Type B pancreatic cell (in vitro differentiated cells): ENCODE measurements at regions not wholly inside any gene's neighbourhood (a gene's known extent, or its start where the extent isn't known, plus 50 kb on each side); places are given as distances from the start of the nearest gene placed in this dataset.

Source experiments
- DNase-seq: peaks from one replicate; pipeline ENCODE4 v3.0.0; 2021; ENCODE audit warnings: mixed read lengths; ENCODE audit not compliant: unreplicated experiment; ENCODE audit errors: extremely low spot score
- H3K27ac Mint-ChIP-seq: 2 replicates; pipeline ENCODE4 v1.8.0; 2021; ENCODE audit warnings: mild to moderate bottlenecking, mixed read lengths
- H3K27me3 Mint-ChIP-seq: 2 replicates; pipeline ENCODE4 v1.8.0; 2021; ENCODE audit warnings: mixed read lengths
- H3K36me3 Mint-ChIP-seq: 2 replicates; pipeline ENCODE4 v1.8.0; 2021; ENCODE audit warnings: mixed read lengths
- H3K4me1 Mint-ChIP-seq: one replicate; pipeline ENCODE4 v1.8.0; 2021; ENCODE audit warnings: mixed read lengths; ENCODE audit not compliant: unreplicated experiment
- H3K4me3 Mint-ChIP-seq: 2 replicates; pipeline ENCODE4 v1.8.0; 2021; ENCODE audit warnings: mild to moderate bottlenecking, mixed read lengths
- H3K9me3 Mint-ChIP-seq: 2 replicates; pipeline ENCODE4 v1.8.0; 2021; ENCODE audit warnings: mixed read lengths
- TF ChIP-seq, protein P1 (sequence below): fragments of 200-600 bp; sonication (generic); conservative IDR thresholded peaks from 2 replicates; pipeline ENCODE4 v1.5.0; 2021; ENCODE audit warnings: antibody characterized with exemption, mild to moderate bottlenecking

DNA sequence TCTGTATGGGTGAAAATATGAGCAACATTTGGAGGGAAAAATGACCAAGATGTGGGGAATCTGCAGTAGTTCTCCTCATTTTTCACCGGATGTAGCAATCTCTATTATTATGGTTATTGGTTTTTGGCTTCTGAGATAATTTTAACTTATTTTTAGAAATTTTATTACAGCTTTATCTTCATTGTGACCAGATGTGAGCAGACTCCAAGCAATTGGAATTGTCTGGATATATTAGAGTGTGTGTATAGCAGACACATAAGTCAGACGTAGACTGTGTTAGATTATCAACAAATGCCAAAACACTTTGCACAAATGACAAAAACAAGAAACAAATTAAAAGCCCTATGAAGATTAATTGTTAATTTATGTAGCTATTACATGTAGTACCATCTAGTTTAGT, 249.1 kb downstream of the DNAJB9 start:
- Mint-ChIP-seq H3K4me3 (no peak overlapping the region), H3K4me1 (no peaks in the 10 kb centered on the region)

DNA sequence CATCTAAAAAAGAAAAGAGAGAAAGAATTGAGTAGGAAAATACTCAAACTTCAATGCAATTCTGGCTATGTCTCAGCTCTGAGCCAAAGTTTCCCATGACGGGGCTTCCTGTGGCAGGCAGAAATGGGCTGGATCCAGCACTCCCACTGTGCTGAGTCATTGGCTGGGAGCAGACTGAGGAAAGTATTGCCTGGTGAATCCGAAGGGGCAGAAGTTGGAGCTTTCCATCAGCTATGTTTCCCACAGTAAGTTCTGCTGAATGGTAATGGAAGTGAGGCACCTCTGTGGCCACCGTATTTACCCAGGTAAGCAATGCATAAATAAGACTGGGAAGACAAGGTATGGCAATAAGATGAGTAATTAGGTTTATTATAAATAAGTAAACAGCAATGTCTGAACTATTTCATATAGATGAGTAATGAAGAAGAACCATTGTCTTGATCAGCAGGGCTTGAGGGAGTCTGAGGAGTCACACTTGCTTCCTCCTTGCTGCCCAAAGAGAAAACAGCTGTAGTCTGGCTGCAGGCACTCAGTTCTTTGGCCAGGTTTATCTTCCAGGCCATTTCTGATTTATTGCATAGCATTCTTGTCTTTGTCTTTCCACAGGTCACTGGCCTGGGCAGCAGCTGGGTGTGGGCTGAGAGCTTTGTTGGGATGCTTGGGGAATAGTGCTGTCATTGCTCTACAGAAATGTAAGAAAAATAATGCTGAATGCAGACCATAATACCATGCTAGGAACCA, 255.3 kb downstream of the DNAJB9 start:
- Mint-ChIP-seq H3K9me3 (no peaks in the 10 kb centered on the region), H3K4me1 (no peaks in the 10 kb centered on the region), H3K36me3 (no peaks in the 10 kb centered on the region), H3K27ac (no peak overlapping the region), H3K27me3 (peaks cover 3% of the 10 kb centered on the region), H3K4me3 (no peak overlapping the region)
- TF ChIP-seq, protein P1, sequence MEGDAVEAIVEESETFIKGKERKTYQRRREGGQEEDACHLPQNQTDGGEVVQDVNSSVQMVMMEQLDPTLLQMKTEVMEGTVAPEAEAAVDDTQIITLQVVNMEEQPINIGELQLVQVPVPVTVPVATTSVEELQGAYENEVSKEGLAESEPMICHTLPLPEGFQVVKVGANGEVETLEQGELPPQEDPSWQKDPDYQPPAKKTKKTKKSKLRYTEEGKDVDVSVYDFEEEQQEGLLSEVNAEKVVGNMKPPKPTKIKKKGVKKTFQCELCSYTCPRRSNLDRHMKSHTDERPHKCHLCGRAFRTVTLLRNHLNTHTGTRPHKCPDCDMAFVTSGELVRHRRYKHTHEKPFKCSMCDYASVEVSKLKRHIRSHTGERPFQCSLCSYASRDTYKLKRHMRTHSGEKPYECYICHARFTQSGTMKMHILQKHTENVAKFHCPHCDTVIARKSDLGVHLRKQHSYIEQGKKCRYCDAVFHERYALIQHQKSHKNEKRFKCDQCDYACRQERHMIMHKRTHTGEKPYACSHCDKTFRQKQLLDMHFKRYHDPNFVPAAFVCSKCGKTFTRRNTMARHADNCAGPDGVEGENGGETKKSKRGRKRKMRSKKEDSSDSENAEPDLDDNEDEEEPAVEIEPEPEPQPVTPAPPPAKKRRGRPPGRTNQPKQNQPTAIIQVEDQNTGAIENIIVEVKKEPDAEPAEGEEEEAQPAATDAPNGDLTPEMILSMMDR = no peak
- no peak for DNase-seq

More for the DNA sequence above, 249.1 kb downstream of the DNAJB9 start:
- H3K27me3 Mint-ChIP-seq = peaks cover 3% of the 10 kb centered on the region
- H3K36me3 Mint-ChIP-seq = no peaks in the 10 kb centered on the region
- TF ChIP-seq, protein P1 = no peak
- DNase-seq = no peak
- H3K27ac Mint-ChIP-seq = no peak overlapping the region
- H3K9me3 Mint-ChIP-seq = peaks cover 9% of the 10 kb centered on the region

DNA sequence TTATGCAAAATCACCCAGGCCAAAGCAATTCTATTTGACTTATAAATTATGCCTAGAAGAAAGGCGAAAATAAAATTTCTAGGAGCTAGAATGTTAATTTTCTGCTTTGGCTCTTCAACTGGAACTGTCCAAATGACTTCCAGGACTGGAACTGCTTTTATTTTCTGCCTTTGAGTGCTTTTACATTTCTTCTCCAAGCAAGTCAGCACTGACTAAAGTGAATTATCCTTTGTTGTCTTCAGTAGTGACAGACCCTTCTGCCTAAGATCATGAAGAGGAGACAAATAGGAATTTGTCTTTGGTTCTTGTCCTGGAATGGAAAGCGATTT, 255.9 kb downstream of the DNAJB9 start:
- TF ChIP-seq, protein P1 = no peak
- no peaks in the 10 kb centered on the region for H3K36me3 Mint-ChIP-seq
- no peaks in the 10 kb centered on the region for H3K4me1 Mint-ChIP-seq
- DNase-seq = no peak
- no peaks in the 10 kb centered on the region for H3K9me3 Mint-ChIP-seq
- H3K4me3 Mint-ChIP-seq = no peak overlapping the region
- no peak overlapping the region for H3K27ac Mint-ChIP-seq
- H3K27me3 Mint-ChIP-seq = peaks cover 3% of the 10 kb centered on the region

DNA sequence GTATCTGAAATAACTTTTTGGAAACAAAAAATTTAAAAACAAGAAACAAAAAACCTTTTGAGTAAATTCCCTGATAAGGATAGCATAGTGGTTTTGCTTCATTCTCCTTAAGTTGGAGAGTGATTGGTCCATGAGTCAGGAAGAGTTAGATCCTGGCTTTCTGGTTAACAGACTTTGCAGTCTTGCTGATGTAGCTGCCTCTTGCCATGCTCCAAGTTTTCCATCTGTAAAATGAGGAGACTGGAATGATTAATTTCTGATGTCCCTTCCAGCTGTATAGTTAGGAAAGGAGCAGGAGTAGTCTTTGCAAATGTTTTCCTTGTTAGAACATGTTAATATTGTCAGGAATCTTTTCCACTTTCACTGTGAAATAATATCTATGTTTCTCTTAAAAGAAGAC, 266.6 kb downstream of the DNAJB9 start:
- Mint-ChIP-seq H3K4me3 (no peak overlapping the region), H3K27me3 (no peaks in the 10 kb centered on the region), H3K9me3 (peaks cover 7% of the 10 kb centered on the region), H3K4me1 (no peaks in the 10 kb centered on the region), H3K36me3 (no peaks in the 10 kb centered on the region), H3K27ac (no peak overlapping the region)
- DNase-seq = no peak
- TF ChIP-seq, protein P1 = no peak

DNA sequence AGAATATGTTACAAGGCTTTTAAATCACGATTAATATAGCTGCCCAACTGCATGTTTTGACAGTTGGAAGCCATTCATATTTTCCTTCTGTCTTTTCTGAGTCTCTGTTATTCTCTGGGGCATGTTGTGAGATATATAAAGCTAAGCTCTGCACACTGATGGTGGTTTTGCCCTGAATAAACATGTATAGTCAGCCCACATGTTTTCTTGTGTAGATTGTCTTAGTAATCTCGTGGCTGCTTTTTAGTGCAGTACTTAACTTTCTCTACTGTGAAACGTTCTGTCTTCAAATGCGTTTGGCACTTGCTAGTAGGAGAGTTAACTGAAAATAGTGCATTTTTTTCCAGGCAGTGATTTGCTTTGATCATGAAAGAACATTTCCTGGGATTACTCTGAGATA, 268.5 kb downstream of the DNAJB9 start:
- H3K27ac Mint-ChIP-seq = no peak overlapping the region
- no peak for DNase-seq
- peaks cover 3% of the 10 kb centered on the region for H3K9me3 Mint-ChIP-seq

More for the DNA sequence above, 268.5 kb downstream of the DNAJB9 start:
- no peak overlapping the region for H3K4me3 Mint-ChIP-seq
- no peaks in the 10 kb centered on the region for H3K27me3 Mint-ChIP-seq
- H3K36me3 Mint-ChIP-seq = no peaks in the 10 kb centered on the region
- H3K4me1 Mint-ChIP-seq = no peaks in the 10 kb centered on the region
- TF ChIP-seq, protein P1 = no peak
